ENCODE measurements at regions not wholly inside any gene's neighbourhood (a gene's known extent, or its start where the extent isn't known, plus 50 kb on each side); places are given as distances from the start of the nearest gene placed in this dataset.

- no peak overlapping the region for H4K8ac ChIP-seq (ENCODE audit: low read depth, low read length)
- H3K4me1 ChIP-seq (ENCODE audit: control insufficient read depth in 2 of 2, insufficient read depth in 1 of 2, low read depth in 1 of 2, low read length in 2 of 2), result no peaks in the 10 kb centered on the region
- H3K4ac ChIP-seq (ENCODE audit: low read length), result no peak overlapping the region
- H4K91ac ChIP-seq (ENCODE audit: low read depth, low read length, poor library complexity), result no peak overlapping the region
- H2AFZ ChIP-seq (ENCODE audit: low read length), result no peak overlapping the region
- H3K4me2 ChIP-seq (ENCODE audit: insufficient read depth, low read length, poor library complexity, severe bottlenecking), result no peak overlapping the region
- no peak overlapping the region for H2AK5ac ChIP-seq (ENCODE audit: low read depth, low read length)
- H3K14ac ChIP-seq (ENCODE audit: low read length), result no peak overlapping the region
- H2BK120ac ChIP-seq (ENCODE audit: low read depth, low read length), result no peak overlapping the region
- no peak for DNase-seq (ENCODE audit: low spot score)
- H3K27ac ChIP-seq (replicated peaks; ENCODE audit: low read length), result no peak overlapping the region
- no peaks in the 10 kb centered on the region for H3K36me3 ChIP-seq (replicated peaks in 1 of 2; ENCODE audit: control insufficient read depth in 2 of 2, insufficient read depth in 2 of 2, low read length in 2 of 2)
- H3K9ac ChIP-seq (ENCODE audit: low read depth, low read length, poor library complexity), result no peak overlapping the region
- no peaks in the 10 kb centered on the region for H3K79me1 ChIP-seq (ENCODE audit: low read depth, low read length)
- no peak overlapping the region for H3K18ac ChIP-seq (ENCODE audit: low read length)
- H3K27me3 ChIP-seq (ENCODE audit: control insufficient read depth in 3 of 3, insufficient read depth in 3 of 3, low read depth in 1 of 3, low read length in 3 of 3), result no peaks in the 10 kb centered on the region
- H3K23ac ChIP-seq (ENCODE audit: low read depth, low read length, poor library complexity), result no peak overlapping the region
- H3K4me3 ChIP-seq (ENCODE audit: low read length in 2 of 2), result no peak overlapping the region
- H2BK15ac ChIP-seq (ENCODE audit: low read length), result no peak overlapping the region
- H2BK5ac ChIP-seq (ENCODE audit: low read length), result no peak overlapping the region
- H3K9me3 ChIP-seq (replicated peaks in 1 of 2; ENCODE audit: control insufficient read depth in 2 of 2, insufficient read depth in 1 of 2, low read depth in 1 of 2, low read length in 2 of 2), result no peaks in the 10 kb centered on the region
- H2BK12ac ChIP-seq (ENCODE audit: low read length), result no peak overlapping the region
- WGBS, 2 donors (ENCODE audit: extremely low coverage in 2 of 2, insufficient read length in 2 of 2, insufficient replicate concordance in 1 of 2), result no CpG with 5 or more reads among the region's 6 CpGs
Observed at GRCh38 chr19:28244966-28245365, 968.0 kb downstream of the UQCRFS1 start.

GRCh38 chr19:28242317-28242927 lies 970.5 kb downstream of the UQCRFS1 start:
- Histone ChIP-seq H2BK12ac (ENCODE audit: low read length) (no peak overlapping the region), H2BK5ac (ENCODE audit: low read length) (no peak overlapping the region), H3K9me3 (replicated peaks in 1 of 2; ENCODE audit: control insufficient read depth in 2 of 2, insufficient read depth in 1 of 2, low read depth in 1 of 2, low read length in 2 of 2) (no peaks in the 10 kb centered on the region), H3K27ac (replicated peaks; ENCODE audit: low read length) (no peak overlapping the region), H2AFZ (ENCODE audit: low read length) (no peak overlapping the region), H3K4me3 (ENCODE audit: low read length in 2 of 2) (no peak overlapping the region), H3K4me1 (ENCODE audit: control insufficient read depth in 2 of 2, insufficient read depth in 1 of 2, low read depth in 1 of 2, low read length in 2 of 2) (no peaks in the 10 kb centered on the region), H3K4ac (ENCODE audit: low read length) (no peak overlapping the region), H2AK5ac (ENCODE audit: low read depth, low read length) (no peak overlapping the region), H2BK15ac (ENCODE audit: low read length) (no peak overlapping the region), H3K18ac (ENCODE audit: low read length) (no peak overlapping the region), H3K4me2 (ENCODE audit: insufficient read depth, low read length, poor library complexity, severe bottlenecking) (no peak overlapping the region), H2BK120ac (ENCODE audit: low read depth, low read length) (no peak overlapping the region), H3K79me1 (ENCODE audit: low read depth, low read length) (no peaks in the 10 kb centered on the region), H3K36me3 (replicated peaks in 1 of 2; ENCODE audit: control insufficient read depth in 2 of 2, insufficient read depth in 2 of 2, low read length in 2 of 2) (no peaks in the 10 kb centered on the region), H4K91ac (ENCODE audit: low read depth, low read length, poor library complexity) (no peak overlapping the region), H4K8ac (ENCODE audit: low read depth, low read length) (no peak overlapping the region), H3K27me3 (ENCODE audit: control insufficient read depth in 3 of 3, insufficient read depth in 3 of 3, low read depth in 1 of 3, low read length in 3 of 3) (no peaks in the 10 kb centered on the region), H3K9ac (ENCODE audit: low read depth, low read length, poor library complexity) (no peak overlapping the region), H3K14ac (ENCODE audit: low read length) (no peak overlapping the region), H3K23ac (ENCODE audit: low read depth, low read length, poor library complexity) (no peak overlapping the region)
- WGBS, 2 donors (ENCODE audit: extremely low coverage in 2 of 2, insufficient read length in 2 of 2, insufficient replicate concordance in 1 of 2), result no CpG with 5 or more reads among the region's 7 CpGs
- DNase-seq (ENCODE audit: low spot score), result peak; percentile 70

- Histone ChIP-seq H3K18ac (ENCODE audit: low read length) (no peak overlapping the region), H3K14ac (ENCODE audit: low read length) (no peak overlapping the region), H2BK12ac (ENCODE audit: low read length) (no peak overlapping the region), H3K9ac (ENCODE audit: low read depth, low read length, poor library complexity) (no peak overlapping the region), H3K23ac (ENCODE audit: low read depth, low read length, poor library complexity) (no peak overlapping the region), H3K27ac (replicated peaks; ENCODE audit: low read length) (no peak overlapping the region), H4K91ac (ENCODE audit: low read depth, low read length, poor library complexity) (no peak overlapping the region), H3K27me3 (ENCODE audit: control insufficient read depth in 3 of 3, insufficient read depth in 3 of 3, low read depth in 1 of 3, low read length in 3 of 3) (no peaks in the 10 kb centered on the region), H2AFZ (ENCODE audit: low read length) (no peak overlapping the region), H3K36me3 (replicated peaks in 1 of 2; ENCODE audit: control insufficient read depth in 2 of 2, insufficient read depth in 2 of 2, low read length in 2 of 2) (no peaks in the 10 kb centered on the region), H3K4me2 (ENCODE audit: insufficient read depth, low read length, poor library complexity, severe bottlenecking) (no peak overlapping the region), H3K4me3 (ENCODE audit: low read length in 2 of 2) (no peak overlapping the region), H3K4ac (ENCODE audit: low read length) (no peak overlapping the region), H2BK15ac (ENCODE audit: low read length) (no peak overlapping the region), H3K9me3 (replicated peaks in 1 of 2; ENCODE audit: control insufficient read depth in 2 of 2, insufficient read depth in 1 of 2, low read depth in 1 of 2, low read length in 2 of 2) (no peaks in the 10 kb centered on the region), H3K79me1 (ENCODE audit: low read depth, low read length) (no peaks in the 10 kb centered on the region), H2BK120ac (ENCODE audit: low read depth, low read length) (no peak overlapping the region), H2AK5ac (ENCODE audit: low read depth, low read length) (no peak overlapping the region), H4K8ac (ENCODE audit: low read depth, low read length) (no peak overlapping the region), H2BK5ac (ENCODE audit: low read length) (no peak overlapping the region), H3K4me1 (ENCODE audit: control insufficient read depth in 2 of 2, insufficient read depth in 1 of 2, low read depth in 1 of 2, low read length in 2 of 2) (peaks cover 0 to 2% of the 10 kb centered on the region in 2 donors)
- peak; percentile 37 for DNase-seq (ENCODE audit: low spot score)
- no CpG with 5 or more reads among the region's 5 CpGs for WGBS, 2 donors (ENCODE audit: extremely low coverage in 2 of 2, insufficient read length in 2 of 2, insufficient replicate concordance in 1 of 2)
Observed at GRCh38 chr19:28239270-28239669, 973.7 kb downstream of the UQCRFS1 start.

GRCh38 chr19:28238270-28238820 lies 974.6 kb downstream of the UQCRFS1 start:
- H3K36me3 ChIP-seq (replicated peaks in 1 of 2; ENCODE audit: control insufficient read depth in 2 of 2, insufficient read depth in 2 of 2, low read length in 2 of 2), result no peaks in the 10 kb centered on the region
- no peak overlapping the region for H3K27ac ChIP-seq (replicated peaks; ENCODE audit: low read length)
- no peak overlapping the region for H3K23ac ChIP-seq (ENCODE audit: low read depth, low read length, poor library complexity)
- H3K4me1 ChIP-seq (ENCODE audit: control insufficient read depth in 2 of 2, insufficient read depth in 1 of 2, low read depth in 1 of 2, low read length in 2 of 2), result peaks cover 0 to 2% of the 10 kb centered on the region in 2 donors
- no peak overlapping the region for H2AK5ac ChIP-seq (ENCODE audit: low read depth, low read length)
- no peak overlapping the region for H3K14ac ChIP-seq (ENCODE audit: low read length)
- H3K18ac ChIP-seq (ENCODE audit: low read length), result no peak overlapping the region
- H2BK120ac ChIP-seq (ENCODE audit: low read depth, low read length), result no peak overlapping the region
- H3K4ac ChIP-seq (ENCODE audit: low read length), result no peak overlapping the region
- no peak overlapping the region for H4K8ac ChIP-seq (ENCODE audit: low read depth, low read length)
- no peak overlapping the region for H3K4me2 ChIP-seq (ENCODE audit: insufficient read depth, low read length, poor library complexity, severe bottlenecking)
- no peak overlapping the region for H3K4me3 ChIP-seq (ENCODE audit: low read length in 2 of 2)
- H2AFZ ChIP-seq (ENCODE audit: low read length), result no peak overlapping the region
- DNase-seq (ENCODE audit: low spot score), result no peak
- no peaks in the 10 kb centered on the region for H3K79me1 ChIP-seq (ENCODE audit: low read depth, low read length)
- H3K9ac ChIP-seq (ENCODE audit: low read depth, low read length, poor library complexity), result no peak overlapping the region
- H2BK12ac ChIP-seq (ENCODE audit: low read length), result no peak overlapping the region
- H3K9me3 ChIP-seq (replicated peaks in 1 of 2; ENCODE audit: control insufficient read depth in 2 of 2, insufficient read depth in 1 of 2, low read depth in 1 of 2, low read length in 2 of 2), result no peaks in the 10 kb centered on the region
- H2BK15ac ChIP-seq (ENCODE audit: low read length), result no peak overlapping the region
- H2BK5ac ChIP-seq (ENCODE audit: low read length), result no peak overlapping the region
- no peaks in the 10 kb centered on the region for H3K27me3 ChIP-seq (ENCODE audit: control insufficient read depth in 3 of 3, insufficient read depth in 3 of 3, low read depth in 1 of 3, low read length in 3 of 3)
- no peak overlapping the region for H4K91ac ChIP-seq (ENCODE audit: low read depth, low read length, poor library complexity)

All from neuronal stem cell (in vitro differentiated cells).